Fibroblast of lung (primary cell): ENCODE measurements at regions not wholly inside any gene's neighbourhood (a gene's known extent, or its start where the extent isn't known, plus 50 kb on each side); places are given as distances from the start of the nearest gene placed in this dataset.

Experiments
- DNase-seq, 2 donors: peaks; one replicate each; pipeline versions ENCODE4 v3.0.0 to v3.0.0-alpha.2; 2010; ENCODE audit warnings: low read depth in 2 of 2
- H2AFZ ChIP-seq: 2 replicates; pipeline ENCODE4 v1.5.1; 2012; ENCODE audit warnings: low read length, control low read depth, inconsistent platforms
- H3K27ac ChIP-seq: 2 replicates; pipeline ENCODE4 v1.5.1; 2011; ENCODE audit warnings: low read length, control low read depth; ENCODE audit not compliant: insufficient read depth
- H3K27me3 ChIP-seq: 2 replicates; pipeline ENCODE4 v1.5.1; 2011; ENCODE audit warnings: mild to moderate bottlenecking, low read length; ENCODE audit not compliant: control insufficient read depth, insufficient read depth
- H3K36me3 ChIP-seq: 2 replicates; pipeline ENCODE4 v1.5.1; 2011; ENCODE audit warnings: low read length; ENCODE audit not compliant: control insufficient read depth, insufficient read depth
- H3K4me1 ChIP-seq: 2 replicates; pipeline ENCODE4 v1.5.1; 2011; ENCODE audit warnings: low read length; ENCODE audit not compliant: control insufficient read depth, insufficient read depth; ENCODE audit errors: extremely low read depth
- H3K4me2 ChIP-seq: 2 replicates; pipeline ENCODE4 v1.5.1; 2011; ENCODE audit warnings: low read length, control low read depth; ENCODE audit not compliant: insufficient read depth; ENCODE audit errors: extremely low read depth
- H3K4me3 ChIP-seq, 4 experiments: fragments of 200-600 bp in 1 of 4; sonication (generic) in 1 of 4; replicated peaks in 1 of 4; 2 replicates each; pipeline ENCODE4 v1.5.1; 2011 to 2016; ENCODE audit warnings: low read length in 4 of 4, low read depth in 3 of 4, mild to moderate bottlenecking in 3 of 4, control low read depth in 2 of 4, inconsistent platforms in 1 of 4, mixed read lengths in 1 of 4; ENCODE audit not compliant: insufficient read depth in 1 of 4; ENCODE audit errors: control extremely low read depth in 1 of 4
- H3K79me2 ChIP-seq: 2 replicates; pipeline ENCODE4 v1.5.1; 2012; ENCODE audit warnings: mild to moderate bottlenecking, low read length, inconsistent platforms; ENCODE audit not compliant: control insufficient read depth, insufficient read depth
- H3K9ac ChIP-seq: 2 replicates; pipeline ENCODE4 v1.5.1; 2011; ENCODE audit warnings: mild to moderate bottlenecking, low read length, control low read depth; ENCODE audit not compliant: insufficient read depth
- H3K9me3 ChIP-seq: 2 replicates; pipeline ENCODE4 v1.5.1; 2012; ENCODE audit warnings: low read depth, low read length; ENCODE audit not compliant: control insufficient read depth, insufficient read depth
- H4K20me1 ChIP-seq: 2 replicates; pipeline ENCODE4 v1.5.1; 2011; ENCODE audit warnings: low read length; ENCODE audit not compliant: control insufficient read depth, insufficient read depth; ENCODE audit errors: extremely low read depth
- EZH2 ChIP-seq: IDR thresholded peaks from 2 replicates; pipeline ENCODE4 v1.5.1; 2012; ENCODE audit warnings: low read length, control low read depth, mild to moderate bottlenecking; ENCODE audit errors: missing control alignments
- TF ChIP-seq, protein P1 (sequence below), 2 donors: IDR thresholded peaks in 1 of 2; conservative IDR thresholded peaks in 1 of 2; 1 replicate in 1 of 2; 2 replicates in 1 of 2; pipeline ENCODE4 v1.5.1; 2011 to 2012; ENCODE audit warnings: low read length in 2 of 2, control low read depth in 1 of 2, inconsistent platforms in 1 of 2, low read depth in 1 of 2, mild to moderate bottlenecking in 1 of 2

DNA sequence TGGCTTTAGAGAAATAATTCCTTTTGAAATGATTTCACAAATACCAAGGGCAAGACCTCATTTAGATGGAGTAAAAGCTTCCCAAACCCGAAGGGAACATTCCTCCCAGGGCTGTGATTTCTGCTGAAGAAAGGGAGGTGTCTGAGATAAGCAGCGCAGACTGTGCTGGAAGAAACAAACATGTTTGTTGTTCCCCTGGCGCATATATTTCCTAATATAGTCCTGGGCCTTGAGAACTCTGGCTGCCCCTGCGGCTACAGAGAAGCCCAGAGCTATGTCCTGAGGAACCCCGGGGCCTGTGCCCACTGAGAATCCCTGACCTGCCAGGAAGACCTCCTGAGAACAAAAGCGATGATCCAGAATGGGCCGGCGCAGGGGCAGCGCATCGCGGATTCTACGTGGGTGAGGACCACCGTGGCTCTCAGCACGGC, 372.6 kb upstream of the NT5C1B start:
- DNase-seq, result no peak
- no peak overlapping the region for H2AFZ ChIP-seq
- H3K9ac ChIP-seq, result no peak overlapping the region

DNA sequence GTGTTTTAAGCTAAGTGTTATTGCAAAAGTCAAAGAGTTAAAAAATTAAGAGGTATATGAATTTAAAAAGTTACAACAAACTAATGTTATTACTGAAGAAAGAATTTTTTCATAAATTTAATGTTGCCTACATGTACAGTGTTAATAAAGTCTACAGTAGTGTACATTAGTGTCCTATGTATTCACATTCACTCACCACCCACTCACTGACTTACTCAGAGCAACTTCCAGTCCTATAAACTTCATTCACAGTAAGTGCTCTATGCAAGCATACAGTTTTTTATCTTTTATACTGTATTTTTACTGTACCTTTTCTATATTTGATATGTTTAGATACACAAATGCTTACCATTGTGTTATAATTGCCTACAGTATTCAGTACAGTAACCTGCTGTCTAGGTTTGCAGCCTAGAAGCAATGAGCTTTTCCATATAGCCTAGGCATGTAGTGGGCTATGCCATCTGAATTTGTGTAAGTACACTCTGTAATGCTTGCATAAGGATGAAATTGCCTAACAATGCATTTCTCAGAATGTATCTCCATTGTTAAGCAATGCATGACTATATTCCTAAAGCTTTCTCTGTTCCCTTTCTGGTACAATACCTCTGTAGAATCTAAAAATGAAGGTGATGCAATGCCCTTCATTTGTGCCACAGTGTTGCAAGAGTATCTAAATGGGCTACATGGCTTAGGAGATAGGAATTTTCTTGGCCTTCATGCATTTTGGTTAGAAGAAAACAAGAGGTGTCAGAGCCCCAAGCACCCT, 370.8 kb upstream of the NT5C1B start:
- no peaks in the 10 kb centered on the region for H4K20me1 ChIP-seq
- peak in 1 of 2 donors; percentile 53 for DNase-seq
- H2AFZ ChIP-seq, result no peak overlapping the region
- H3K27me3 ChIP-seq, result no peaks in the 10 kb centered on the region
- no peaks in the 10 kb centered on the region for H3K4me1 ChIP-seq
- no peak overlapping the region for H3K4me2 ChIP-seq
- H3K4me3 ChIP-seq, result no peak overlapping the region
- TF ChIP-seq EZH2, result no peak
- TF ChIP-seq, protein P1, sequence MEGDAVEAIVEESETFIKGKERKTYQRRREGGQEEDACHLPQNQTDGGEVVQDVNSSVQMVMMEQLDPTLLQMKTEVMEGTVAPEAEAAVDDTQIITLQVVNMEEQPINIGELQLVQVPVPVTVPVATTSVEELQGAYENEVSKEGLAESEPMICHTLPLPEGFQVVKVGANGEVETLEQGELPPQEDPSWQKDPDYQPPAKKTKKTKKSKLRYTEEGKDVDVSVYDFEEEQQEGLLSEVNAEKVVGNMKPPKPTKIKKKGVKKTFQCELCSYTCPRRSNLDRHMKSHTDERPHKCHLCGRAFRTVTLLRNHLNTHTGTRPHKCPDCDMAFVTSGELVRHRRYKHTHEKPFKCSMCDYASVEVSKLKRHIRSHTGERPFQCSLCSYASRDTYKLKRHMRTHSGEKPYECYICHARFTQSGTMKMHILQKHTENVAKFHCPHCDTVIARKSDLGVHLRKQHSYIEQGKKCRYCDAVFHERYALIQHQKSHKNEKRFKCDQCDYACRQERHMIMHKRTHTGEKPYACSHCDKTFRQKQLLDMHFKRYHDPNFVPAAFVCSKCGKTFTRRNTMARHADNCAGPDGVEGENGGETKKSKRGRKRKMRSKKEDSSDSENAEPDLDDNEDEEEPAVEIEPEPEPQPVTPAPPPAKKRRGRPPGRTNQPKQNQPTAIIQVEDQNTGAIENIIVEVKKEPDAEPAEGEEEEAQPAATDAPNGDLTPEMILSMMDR (conservative IDR thresholded peaks at IDR 0.05 in 1 of 2, IDR thresholded peaks at IDR 0.05 in 1 of 2; ENCODE audit: low read depth in 1 of 2, low read length in 2 of 2), result no peak
- no peaks in the 10 kb centered on the region for H3K79me2 ChIP-seq
- no peaks in the 10 kb centered on the region for H3K36me3 ChIP-seq
- no peak overlapping the region for H3K9ac ChIP-seq
- H3K9me3 ChIP-seq, result no peaks in the 10 kb centered on the region
- no peak overlapping the region for H3K27ac ChIP-seq

More for the DNA sequence above, 372.6 kb upstream of the NT5C1B start:
- Histone ChIP-seq H3K9me3 (no peaks in the 10 kb centered on the region), H3K4me1 (no peaks in the 10 kb centered on the region), H4K20me1 (no peaks in the 10 kb centered on the region), H3K4me3 (no peak overlapping the region), H3K36me3 (no peaks in the 10 kb centered on the region), H3K27ac (no peak overlapping the region), H3K79me2 (no peaks in the 10 kb centered on the region), H3K27me3 (no peaks in the 10 kb centered on the region), H3K4me2 (no peak overlapping the region)
- TF ChIP-seq EZH2, result no peak
- TF ChIP-seq, protein P1 (conservative IDR thresholded peaks at IDR 0.05 in 1 of 2, IDR thresholded peaks at IDR 0.05 in 1 of 2; ENCODE audit: low read depth in 1 of 2, low read length in 2 of 2), result no peak

DNA sequence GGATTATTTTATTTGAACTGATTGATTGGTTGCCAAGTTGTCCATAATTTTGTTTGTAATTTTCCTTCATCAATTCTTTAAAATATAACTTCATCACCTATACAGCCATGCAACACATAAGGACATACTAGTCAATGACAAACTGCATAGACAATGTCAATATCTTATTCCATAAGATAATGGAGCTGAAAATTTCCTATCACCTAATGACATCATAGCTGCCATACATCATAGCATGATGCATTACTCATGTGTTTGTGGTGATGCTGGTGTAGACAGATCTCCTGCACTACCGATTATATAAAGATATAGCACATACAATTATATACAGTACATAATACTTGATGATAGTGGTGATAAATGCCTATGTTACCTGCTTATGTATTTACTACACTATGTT, 369.8 kb upstream of the NT5C1B start:
- Histone ChIP-seq H3K9me3 (no peaks in the 10 kb centered on the region), H3K27ac (no peak overlapping the region), H3K4me2 (no peak overlapping the region), H4K20me1 (no peaks in the 10 kb centered on the region), H2AFZ (no peak overlapping the region), H3K27me3 (no peaks in the 10 kb centered on the region), H3K79me2 (no peaks in the 10 kb centered on the region), H3K9ac (no peak overlapping the region), H3K36me3 (no peaks in the 10 kb centered on the region), H3K4me1 (no peaks in the 10 kb centered on the region), H3K4me3 (no peak overlapping the region)
- TF ChIP-seq, protein P1 (conservative IDR thresholded peaks at IDR 0.05 in 1 of 2, IDR thresholded peaks at IDR 0.05 in 1 of 2; ENCODE audit: low read depth in 1 of 2, low read length in 2 of 2), result no peak
- no peak for TF ChIP-seq EZH2
- DNase-seq, result no peak
